Neural progenitor cell (in vitro differentiated cells): ENCODE measurements at regions not wholly inside any gene's neighbourhood (a gene's known extent, or its start where the extent isn't known, plus 50 kb on each side); places are given as distances from the start of the nearest gene placed in this dataset.

Experiments
- DNase-seq: peaks from one replicate; pipeline ENCODE4 v3.0.0-alpha.2; 2016; ENCODE audit warnings: low spot score
- H2AFZ ChIP-seq: fragments of 200-600 bp; sonication (generic); replicated peaks from 2 replicates; pipeline ENCODE4 v1.6.1; 2016; ENCODE audit warnings: antibody characterized with exemption
- H3F3A ChIP-seq: fragments of 200-600 bp; sonication (generic); 2 replicates; pipeline ENCODE4 v1.6.1; 2016; ENCODE audit warnings: antibody characterized with exemption, low read depth
- H3K27ac ChIP-seq: fragments of 200-600 bp; sonication (generic); 2 replicates; pipeline ENCODE4 v1.5.1; 2016; ENCODE audit warnings: mild to moderate bottlenecking
- H3K27me3 ChIP-seq: fragments of 200-600 bp; sonication (generic); 2 replicates; pipeline ENCODE4 v1.6.1; 2016; ENCODE audit warnings: mild to moderate bottlenecking, moderate library complexity
- H3K36me3 ChIP-seq: fragments of 200-600 bp; sonication (generic); 2 replicates; pipeline ENCODE4 v1.5.1; 2016
- H3K4me1 ChIP-seq: fragments of 200-600 bp; sonication (generic); 2 replicates; pipeline ENCODE4 v1.6.1; 2016; ENCODE audit warnings: mixed run types
- H3K4me2 ChIP-seq: fragments of 200-600 bp; sonication (generic); 2 replicates; pipeline ENCODE4 v1.6.1; 2016
- H3K4me3 ChIP-seq: fragments of 200-600 bp; sonication (generic); 2 replicates; pipeline ENCODE4 v1.5.1; 2016
- H3K79me2 ChIP-seq: fragments of 200-600 bp; sonication (generic); 2 replicates; pipeline ENCODE4 v1.6.1; 2016; ENCODE audit warnings: low read depth
- H3K9ac ChIP-seq: fragments of 200-600 bp; sonication (generic); 2 replicates; pipeline ENCODE4 v1.6.1; 2016
- H3K9me3 ChIP-seq: fragments of 200-600 bp; sonication (generic); 2 replicates; pipeline ENCODE4 v1.5.1; 2016; ENCODE audit warnings: low read depth
- H4K20me1 ChIP-seq: fragments of 200-600 bp; sonication (generic); 2 replicates; pipeline ENCODE4 v1.6.1; 2016; ENCODE audit warnings: low read depth
- H3K27ac Mint-ChIP-seq: 3 replicates; pipeline ENCODE4 v1.8.0; 2021; ENCODE audit warnings: mixed read lengths
- H3K27me3 Mint-ChIP-seq: 2 replicates; pipeline ENCODE4 v1.8.0; 2022; ENCODE audit warnings: low read depth, mild to moderate bottlenecking, inconsistent platforms, moderate library complexity, mixed read lengths; ENCODE audit not compliant: insufficient read depth
- H3K36me3 Mint-ChIP-seq: 3 replicates; pipeline ENCODE4 v1.8.0; 2021; ENCODE audit warnings: mixed read lengths
- H3K4me1 Mint-ChIP-seq: 3 replicates; pipeline ENCODE4 v1.8.0; 2021; ENCODE audit warnings: mixed read lengths
- H3K4me3 Mint-ChIP-seq: 3 replicates; pipeline ENCODE4 v1.8.0; 2021; ENCODE audit warnings: mild to moderate bottlenecking, moderate library complexity, mixed read lengths
- H3K9me3 Mint-ChIP-seq: 3 replicates; pipeline ENCODE4 v1.8.0; 2020; ENCODE audit warnings: mixed read lengths
- CTCF ChIP-seq: fragments of 200-600 bp; sonication (generic); IDR thresholded peaks from 2 replicates; pipeline ENCODE4 v1.5.1; 2017; ENCODE audit warnings: antibody characterized with exemption, mild to moderate bottlenecking
- EZH2 ChIP-seq: fragments of 200-600 bp; sonication (generic); IDR thresholded peaks from 2 replicates; pipeline ENCODE4 v1.6.1; 2017; ENCODE audit warnings: antibody characterized with exemption, mild to moderate bottlenecking, moderate library complexity
- EZH2phosphoT487 ChIP-seq: fragments of 200-600 bp; sonication (generic); IDR thresholded peaks from 2 replicates; pipeline ENCODE4 v1.6.1; 2017; ENCODE audit warnings: antibody characterized with exemption

GRCh38 chr7:34453150-34453549 is 204.9 kb upstream of the NPSR1 start:
- Histone ChIP-seq H4K20me1 (no peaks in the 10 kb centered on the region), H3K4me1 (peaks cover 10% of the 10 kb centered on the region), H3K36me3 (peaks cover 2% of the 10 kb centered on the region), H3F3A (no peaks in the 10 kb centered on the region), H3K9ac (no peak overlapping the region), H3K79me2 (no peaks in the 10 kb centered on the region), H3K4me2 (no peak overlapping the region), H2AFZ (no peak overlapping the region), H3K4me3 (no peak overlapping the region), H3K27me3 (no peaks in the 10 kb centered on the region), H3K27ac (no peak overlapping the region), H3K9me3 (no peaks in the 10 kb centered on the region)
- H3K9me3 Mint-ChIP-seq: no peaks in the 10 kb centered on the region
- TF ChIP-seq EZH2phosphoT487: no peak
- TF ChIP-seq CTCF: no peak
- TF ChIP-seq EZH2: no peak
- no peak overlapping the region for H3K27ac Mint-ChIP-seq
- DNase-seq: no peak
- no peaks in the 10 kb centered on the region for H3K4me1 Mint-ChIP-seq
- H3K36me3 Mint-ChIP-seq: no peaks in the 10 kb centered on the region
- H3K4me3 Mint-ChIP-seq: no peak overlapping the region
- no peaks in the 10 kb centered on the region for H3K27me3 Mint-ChIP-seq

- Mint-ChIP-seq H3K27ac (no peak overlapping the region), H3K4me3 (no peak overlapping the region), H3K9me3 (peaks cover 3% of the 10 kb centered on the region), H3K4me1 (no peaks in the 10 kb centered on the region), H3K36me3 (no peaks in the 10 kb centered on the region), H3K27me3 (no peaks in the 10 kb centered on the region)
- H3K36me3 ChIP-seq: peaks cover 2% of the 10 kb centered on the region
- H3F3A ChIP-seq: no peaks in the 10 kb centered on the region
- H3K9me3 ChIP-seq: no peaks in the 10 kb centered on the region
- no peak overlapping the region for H2AFZ ChIP-seq
- DNase-seq: no peak
- no peaks in the 10 kb centered on the region for H4K20me1 ChIP-seq
- H3K4me2 ChIP-seq: no peak overlapping the region
- no peaks in the 10 kb centered on the region for H3K27me3 ChIP-seq
- H3K4me1 ChIP-seq: peaks cover 10% of the 10 kb centered on the region
- TF ChIP-seq CTCF: no peak
- TF ChIP-seq EZH2: no peak
- H3K4me3 ChIP-seq: no peak overlapping the region
- H3K79me2 ChIP-seq: no peaks in the 10 kb centered on the region
- H3K27ac ChIP-seq: no peak overlapping the region
- H3K9ac ChIP-seq: no peak overlapping the region
Observed at GRCh38 chr7:34454381-34454780, 203.6 kb upstream of the NPSR1 start.

DNA sequence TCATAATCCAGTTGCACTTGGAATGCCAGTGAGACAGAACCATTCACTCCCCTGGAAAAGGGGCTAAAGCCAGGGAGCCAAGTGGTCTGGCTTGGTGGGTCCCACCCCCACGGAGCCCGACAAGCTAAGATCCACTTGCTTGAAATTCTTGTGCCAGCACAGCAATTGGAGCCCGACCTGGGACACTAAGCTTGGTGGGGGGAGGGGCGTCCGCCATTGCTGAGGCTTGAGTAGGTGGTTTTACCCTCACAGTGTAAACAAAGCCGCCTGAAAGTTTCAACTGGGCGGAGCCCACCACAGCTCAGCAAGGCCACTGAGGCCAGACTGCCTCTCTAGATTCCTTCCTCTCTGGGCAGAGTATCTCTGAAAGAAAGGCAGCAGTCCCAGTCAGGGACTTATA is 200.7 kb upstream of the NPSR1 start:
- no peak overlapping the region for H3K4me3 ChIP-seq
- no peaks in the 10 kb centered on the region for H3K9me3 ChIP-seq
- no peak overlapping the region for H3K27ac Mint-ChIP-seq
- DNase-seq: no peak
- H3K4me2 ChIP-seq: no peak overlapping the region
- H3K27me3 ChIP-seq: no peaks in the 10 kb centered on the region
- TF ChIP-seq EZH2 (no peak), EZH2phosphoT487 (no peak), CTCF (no peak)
- H3K9me3 Mint-ChIP-seq: peaks cover 6% of the 10 kb centered on the region
- no peaks in the 10 kb centered on the region for H4K20me1 ChIP-seq
- H3K4me1 ChIP-seq: peaks cover 10% of the 10 kb centered on the region
- H3K4me1 Mint-ChIP-seq: no peaks in the 10 kb centered on the region
- H3K27me3 Mint-ChIP-seq: no peaks in the 10 kb centered on the region
- H3K27ac ChIP-seq: no peak overlapping the region
- no peak overlapping the region for H2AFZ ChIP-seq
- no peaks in the 10 kb centered on the region for H3K79me2 ChIP-seq
- no peak overlapping the region for H3K9ac ChIP-seq
- H3K4me3 Mint-ChIP-seq: no peak overlapping the region
- H3K36me3 Mint-ChIP-seq: no peaks in the 10 kb centered on the region
- peaks cover 2% of the 10 kb centered on the region for H3K36me3 ChIP-seq
- no peaks in the 10 kb centered on the region for H3F3A ChIP-seq

DNA sequence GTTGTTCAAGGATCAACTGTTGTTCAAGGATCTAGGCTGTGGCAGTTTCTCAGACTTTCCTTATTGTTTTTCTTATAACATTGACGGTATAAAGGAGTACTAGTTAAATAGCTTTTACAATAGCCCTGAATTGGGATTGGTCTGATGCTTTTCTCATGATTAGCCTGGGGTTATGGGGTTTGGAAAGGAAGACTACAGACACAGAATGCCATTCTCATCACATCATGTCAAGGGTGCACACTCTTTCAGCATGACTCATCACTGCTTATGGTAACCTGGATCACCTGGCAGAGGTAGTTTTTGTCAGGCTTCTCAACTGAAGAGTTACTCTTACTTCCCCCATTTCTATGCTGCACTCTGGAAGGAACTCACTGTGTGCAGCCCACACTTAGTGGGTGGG is 194.2 kb upstream of the NPSR1 start:
- Mint-ChIP-seq H3K9me3 (peaks cover 12% of the 10 kb centered on the region), H3K4me1 (no peaks in the 10 kb centered on the region), H3K4me3 (no peak overlapping the region), H3K36me3 (no peaks in the 10 kb centered on the region), H3K27me3 (no peaks in the 10 kb centered on the region), H3K27ac (no peak overlapping the region)
- Histone ChIP-seq H3K4me3 (no peak overlapping the region), H3K9ac (no peak overlapping the region), H3K4me2 (no peak overlapping the region), H3K27ac (no peak overlapping the region), H4K20me1 (no peaks in the 10 kb centered on the region), H3K27me3 (no peaks in the 10 kb centered on the region), H3K79me2 (no peaks in the 10 kb centered on the region), H3F3A (no peaks in the 10 kb centered on the region), H3K4me1 (no peaks in the 10 kb centered on the region), H3K36me3 (no peaks in the 10 kb centered on the region), H3K9me3 (no peaks in the 10 kb centered on the region), H2AFZ (no peak overlapping the region)
- no peak for TF ChIP-seq CTCF
- no peak for TF ChIP-seq EZH2
- no peak for TF ChIP-seq EZH2phosphoT487
- no peak for DNase-seq
